ENCODE measurements at regions not wholly inside any gene's neighbourhood (a gene's known extent, or its start where the extent isn't known, plus 50 kb on each side); places are given as distances from the start of the nearest gene placed in this dataset.

DNA sequence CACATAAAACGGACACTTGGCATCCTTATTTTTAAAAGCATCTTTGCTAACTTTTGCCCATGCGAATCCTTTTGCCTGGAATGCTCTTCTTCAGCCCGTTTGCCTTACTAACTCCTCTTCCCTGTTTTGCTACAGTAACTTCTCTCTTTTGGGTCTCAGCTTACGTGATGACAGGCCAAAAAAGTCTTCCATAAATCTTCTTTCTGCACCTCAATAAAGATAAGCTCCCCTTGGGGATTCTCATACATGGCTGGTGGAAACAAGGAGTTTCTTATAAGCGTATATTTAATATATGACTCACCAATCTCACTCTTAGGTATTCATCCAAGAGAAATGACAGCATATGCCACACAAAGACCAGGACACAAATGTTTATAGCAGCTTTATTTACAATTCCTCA, 192.7 kb downstream of the RCHY1 start:
- TF ChIP-seq EZH2phosphoT487 (IDR thresholded peaks at IDR 0.05; ENCODE audit: borderline replicate concordance), result no peak
- TF ChIP-seq, protein P1, sequence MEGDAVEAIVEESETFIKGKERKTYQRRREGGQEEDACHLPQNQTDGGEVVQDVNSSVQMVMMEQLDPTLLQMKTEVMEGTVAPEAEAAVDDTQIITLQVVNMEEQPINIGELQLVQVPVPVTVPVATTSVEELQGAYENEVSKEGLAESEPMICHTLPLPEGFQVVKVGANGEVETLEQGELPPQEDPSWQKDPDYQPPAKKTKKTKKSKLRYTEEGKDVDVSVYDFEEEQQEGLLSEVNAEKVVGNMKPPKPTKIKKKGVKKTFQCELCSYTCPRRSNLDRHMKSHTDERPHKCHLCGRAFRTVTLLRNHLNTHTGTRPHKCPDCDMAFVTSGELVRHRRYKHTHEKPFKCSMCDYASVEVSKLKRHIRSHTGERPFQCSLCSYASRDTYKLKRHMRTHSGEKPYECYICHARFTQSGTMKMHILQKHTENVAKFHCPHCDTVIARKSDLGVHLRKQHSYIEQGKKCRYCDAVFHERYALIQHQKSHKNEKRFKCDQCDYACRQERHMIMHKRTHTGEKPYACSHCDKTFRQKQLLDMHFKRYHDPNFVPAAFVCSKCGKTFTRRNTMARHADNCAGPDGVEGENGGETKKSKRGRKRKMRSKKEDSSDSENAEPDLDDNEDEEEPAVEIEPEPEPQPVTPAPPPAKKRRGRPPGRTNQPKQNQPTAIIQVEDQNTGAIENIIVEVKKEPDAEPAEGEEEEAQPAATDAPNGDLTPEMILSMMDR (conservative IDR thresholded peaks at IDR 0.05; ENCODE audit: low read length), result no peak
